GM18861 (cell line): ENCODE measurements at regions not wholly inside any gene's neighbourhood (a gene's known extent, or its start where the extent isn't known, plus 50 kb on each side); places are given as distances from the start of the nearest gene placed in this dataset.
A peak's percentile ranks its signal among the peaks of the same experiment; 100 is the strongest.

ENCODE experiments used
- ATAC-seq: cut with Tn5 transposase; IDR thresholded peaks from one replicate; pipeline ENCODE4 v1.9.1; 2021; ENCODE audit not compliant: unreplicated experiment

- ATAC-seq = no peak
Observed at GRCh38 chr10:108208732-108209131, 1044.2 kb upstream of the SORCS1 start.

GRCh38 chr10:108208038-108208437 is 1043.5 kb upstream of the SORCS1 start:
- ATAC-seq = no peak

- ATAC-seq = peak; percentile 85
Observed at GRCh38 chr10:108204528-108205305, 1040.2 kb upstream of the SORCS1 start.

- no peak for ATAC-seq
Observed at GRCh38 chr10:108203905-108204527, 1039.5 kb upstream of the SORCS1 start.

- ATAC-seq = no peak
Observed at GRCh38 chr10:108187408-108188012, 1023.0 kb upstream of the SORCS1 start.

GRCh38 chr10:108184114-108184513 is 1019.6 kb upstream of the SORCS1 start:
- ATAC-seq = no peak

- no peak for ATAC-seq
Observed at GRCh38 chr10:108180878-108181277, 1016.4 kb upstream of the SORCS1 start.

- no peak for ATAC-seq
Observed at GRCh38 chr10:108169846-108170245, 1005.3 kb upstream of the SORCS1 start.

- ATAC-seq = no peak
Observed at GRCh38 chr10:108167766-108168165, 1003.3 kb upstream of the SORCS1 start.

- no peak for ATAC-seq
Observed at GRCh38 chr10:108166401-108166800, 1001.9 kb upstream of the SORCS1 start.

GRCh38 chr10:108147346-108147745 is 982.8 kb upstream of the SORCS1 start:
- no peak for ATAC-seq

GRCh38 chr10:108141064-108141463 is 976.6 kb upstream of the SORCS1 start:
- no peak for ATAC-seq

- no peak for ATAC-seq
Observed at GRCh38 chr10:108132303-108132702, 967.8 kb upstream of the SORCS1 start.

- no peak for ATAC-seq
Observed at GRCh38 chr10:108130575-108130974, 966.1 kb upstream of the SORCS1 start.

GRCh38 chr10:108112218-108112617 is 947.7 kb upstream of the SORCS1 start:
- no peak for ATAC-seq

GRCh38 chr10:108104551-108105156 is 940.1 kb upstream of the SORCS1 start:
- ATAC-seq = no peak

GRCh38 chr10:108097258-108097657 is 932.8 kb upstream of the SORCS1 start:
- ATAC-seq = no peak

GRCh38 chr10:108095932-108096925 is 931.7 kb upstream of the SORCS1 start:
- ATAC-seq = no peak

- no peak for ATAC-seq
Observed at GRCh38 chr10:108090476-108091215, 926.1 kb upstream of the SORCS1 start.

- ATAC-seq = no peak
Observed at GRCh38 chr10:108086502-108086901, 922.0 kb upstream of the SORCS1 start.
